ENCODE measurements at regions not wholly inside any gene's neighbourhood (a gene's known extent, or its start where the extent isn't known, plus 50 kb on each side); places are given as distances from the start of the nearest gene placed in this dataset.

DNA sequence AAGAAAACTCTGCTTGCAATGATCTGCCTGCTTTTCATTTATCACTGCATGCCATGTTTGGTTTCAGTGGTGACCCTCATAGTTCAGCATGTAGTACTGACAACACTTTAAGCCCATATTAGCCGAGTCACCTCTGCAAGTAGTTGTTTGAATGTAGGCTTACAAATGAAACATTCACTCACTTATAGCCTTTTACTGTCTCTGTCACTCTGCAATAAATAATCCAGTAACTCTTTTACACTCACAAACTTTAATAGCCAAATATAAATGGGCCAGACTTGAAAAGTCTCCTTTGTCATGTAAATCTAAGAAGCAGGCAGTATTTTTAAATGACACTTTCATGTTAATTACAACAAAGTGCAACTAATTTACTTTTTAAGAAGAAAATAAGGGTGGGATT is 1460.0 kb upstream of the ADGRB3 start:
- Histone ChIP-seq H3K9me3 (no peaks in the 10 kb centered on the region), H3K36me3 (no peaks in the 10 kb centered on the region), H3K27ac (no peak overlapping the region), H3K4me1 (no peaks in the 10 kb centered on the region), H3K4me3 (no peak overlapping the region), H3K27me3 (no peaks in the 10 kb centered on the region)
- intact Hi-C loops (cut with DNase I), result no loop called here
- WGBS, 2 donors, result 30 to 31% methylated on average over 1 of the region's 1 CpG
- TF ChIP-seq, protein P1, sequence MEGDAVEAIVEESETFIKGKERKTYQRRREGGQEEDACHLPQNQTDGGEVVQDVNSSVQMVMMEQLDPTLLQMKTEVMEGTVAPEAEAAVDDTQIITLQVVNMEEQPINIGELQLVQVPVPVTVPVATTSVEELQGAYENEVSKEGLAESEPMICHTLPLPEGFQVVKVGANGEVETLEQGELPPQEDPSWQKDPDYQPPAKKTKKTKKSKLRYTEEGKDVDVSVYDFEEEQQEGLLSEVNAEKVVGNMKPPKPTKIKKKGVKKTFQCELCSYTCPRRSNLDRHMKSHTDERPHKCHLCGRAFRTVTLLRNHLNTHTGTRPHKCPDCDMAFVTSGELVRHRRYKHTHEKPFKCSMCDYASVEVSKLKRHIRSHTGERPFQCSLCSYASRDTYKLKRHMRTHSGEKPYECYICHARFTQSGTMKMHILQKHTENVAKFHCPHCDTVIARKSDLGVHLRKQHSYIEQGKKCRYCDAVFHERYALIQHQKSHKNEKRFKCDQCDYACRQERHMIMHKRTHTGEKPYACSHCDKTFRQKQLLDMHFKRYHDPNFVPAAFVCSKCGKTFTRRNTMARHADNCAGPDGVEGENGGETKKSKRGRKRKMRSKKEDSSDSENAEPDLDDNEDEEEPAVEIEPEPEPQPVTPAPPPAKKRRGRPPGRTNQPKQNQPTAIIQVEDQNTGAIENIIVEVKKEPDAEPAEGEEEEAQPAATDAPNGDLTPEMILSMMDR (IDR thresholded peaks at IDR 0.05), result no peak
- FAIRE-seq, result no peak
- no peak for DNase-seq
- no peak for ATAC-seq

DNA sequence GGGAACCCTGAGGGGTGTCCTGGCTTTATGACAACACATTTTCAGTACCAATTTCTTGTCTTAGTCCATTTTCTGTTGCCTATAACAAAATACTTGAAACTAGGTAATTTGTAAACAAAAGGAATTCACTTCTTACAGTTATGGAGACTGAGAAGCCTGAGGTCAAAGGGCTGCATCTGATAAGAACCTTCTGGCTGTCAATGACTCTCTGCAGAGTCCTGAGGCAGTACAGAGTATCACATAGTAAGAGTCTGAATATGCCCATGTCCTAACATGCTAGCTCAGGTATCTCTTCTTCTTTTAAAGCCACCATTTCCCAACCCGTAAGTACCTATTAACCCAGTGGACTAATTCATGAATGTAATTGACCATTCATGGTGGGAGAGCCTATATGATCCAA is 1458.6 kb upstream of the EYS start:
- no peaks in the 10 kb centered on the region for H3K36me3 ChIP-seq
- ATAC-seq (no peak), DNase-seq (no peak), FAIRE-seq (no peak)
- 68 to 87% methylated on average over 1 of the region's 1 CpG for WGBS, 2 donors
- no peak overlapping the region for H3K4me3 ChIP-seq
- H3K27ac ChIP-seq, result no peak overlapping the region
- TF ChIP-seq, protein P1 (IDR thresholded peaks at IDR 0.05), result no peak
- intact Hi-C loops (cut with DNase I), result no loop called here
- no peaks in the 10 kb centered on the region for H3K27me3 ChIP-seq
- no peaks in the 10 kb centered on the region for H3K9me3 ChIP-seq
- no peaks in the 10 kb centered on the region for H3K4me1 ChIP-seq

DNA sequence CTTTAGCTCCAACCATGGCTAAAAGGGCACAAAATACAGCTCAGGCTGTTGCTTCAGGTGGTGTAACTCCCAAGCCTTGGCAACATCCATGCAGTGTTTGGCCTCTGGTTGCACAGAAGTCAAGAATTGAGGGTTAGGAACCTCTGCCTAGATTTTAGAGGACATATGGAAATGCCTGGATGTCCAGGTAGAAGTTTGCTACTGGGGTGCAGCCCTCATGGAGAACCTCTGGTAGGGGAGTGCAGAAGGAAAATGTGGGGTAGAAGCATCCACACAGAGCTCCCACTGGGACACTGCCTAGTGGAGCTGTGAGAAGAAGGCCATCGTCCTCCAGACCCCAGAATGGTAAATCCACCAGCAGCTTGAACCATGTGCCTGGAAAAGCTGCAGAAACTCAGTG is 1453.8 kb upstream of the EYS start:
- no peak for DNase-seq
- H3K4me1 ChIP-seq, result no peaks in the 10 kb centered on the region

DNA sequence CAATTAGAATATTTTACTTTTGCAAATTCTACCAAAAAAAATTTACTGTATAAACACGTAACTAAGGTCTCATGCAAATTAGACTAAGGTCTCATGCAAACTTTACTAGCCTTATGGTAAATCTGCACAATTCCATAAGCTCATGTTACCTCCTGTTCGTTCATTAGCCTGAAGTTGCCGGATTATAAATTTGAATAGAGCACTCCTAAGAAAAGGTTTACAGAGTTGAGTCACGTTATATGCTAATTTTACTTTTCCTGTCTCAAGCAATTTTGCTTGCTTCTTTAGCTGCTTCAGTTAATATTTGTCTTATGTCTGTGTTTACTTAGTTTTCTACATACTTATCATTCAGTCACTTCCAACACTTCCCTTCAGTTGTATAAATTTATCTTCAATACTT is 1434.0 kb upstream of the EYS start:
- ATAC-seq, result no peak
- Histone ChIP-seq H3K9me3 (no peaks in the 10 kb centered on the region), H3K36me3 (no peaks in the 10 kb centered on the region), H3K27me3 (no peaks in the 10 kb centered on the region), H3K27ac (no peak overlapping the region), H3K4me1 (no peaks in the 10 kb centered on the region), H3K4me3 (no peak overlapping the region)
- FAIRE-seq, result no peak
- intact Hi-C loops (cut with DNase I), result no loop called here
- TF ChIP-seq, protein P1 (IDR thresholded peaks at IDR 0.05), result no peak
- 47 to 51% methylated on average over 4 of the region's 4 CpGs for WGBS, 2 donors
- no peak for DNase-seq

More for the DNA sequence above, 1453.8 kb upstream of the EYS start:
- Histone ChIP-seq H3K9me3 (no peaks in the 10 kb centered on the region), H3K36me3 (no peaks in the 10 kb centered on the region), H3K27me3 (no peaks in the 10 kb centered on the region), H3K27ac (no peak overlapping the region), H3K4me3 (no peak overlapping the region)
- 14 to 25% methylated on average over 1 of the region's 1 CpG for WGBS, 2 donors
- ATAC-seq, result no peak
- intact Hi-C loops (cut with DNase I), result no loop called here
- no peak for FAIRE-seq
- TF ChIP-seq, protein P1 (IDR thresholded peaks at IDR 0.05), result no peak

DNA sequence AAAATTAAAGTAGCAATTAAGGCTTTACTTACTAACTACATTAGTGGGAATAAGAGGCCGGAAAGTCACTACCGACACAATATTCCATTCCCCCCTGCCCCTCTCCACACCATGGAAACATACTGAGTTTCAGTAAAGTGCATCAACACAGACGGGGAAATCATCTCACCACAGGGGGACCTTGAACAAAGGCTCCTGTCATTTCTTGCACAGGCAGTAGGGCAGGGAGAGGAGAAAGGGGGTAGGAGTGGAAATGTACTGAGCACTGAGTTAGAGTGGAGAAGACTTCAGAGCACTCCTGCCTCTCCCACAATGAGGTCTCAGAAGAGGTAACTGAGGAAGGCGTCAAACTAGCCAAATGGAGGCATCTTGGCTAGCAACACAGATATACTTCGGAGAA is 1426.9 kb upstream of the EYS start:
- H3K27me3 ChIP-seq, result no peaks in the 10 kb centered on the region
- DNase-seq (no peak), FAIRE-seq (no peak), ATAC-seq (no peak)
- intact Hi-C loops (cut with DNase I), result no loop called here
- H3K36me3 ChIP-seq, result no peaks in the 10 kb centered on the region
- TF ChIP-seq, protein P1 (IDR thresholded peaks at IDR 0.05), result no peak
- WGBS, 2 donors, result 63 to 74% methylated on average over 5 of the region's 5 CpGs
- no peak overlapping the region for H3K27ac ChIP-seq
- no peaks in the 10 kb centered on the region for H3K9me3 ChIP-seq
- no peak overlapping the region for H3K4me3 ChIP-seq
- H3K4me1 ChIP-seq, result no peaks in the 10 kb centered on the region

Measured in pancreas (tissue), 10 donors.